ENCODE measurements at regions not wholly inside any gene's neighbourhood (a gene's known extent, or its start where the extent isn't known, plus 50 kb on each side); places are given as distances from the start of the nearest gene placed in this dataset.
A peak's percentile ranks its signal among the peaks of the same experiment; 100 is the strongest.

GRCh38 chr3:19065027-19065426 lies 83.3 kb upstream of the KCNH8 start:
- DNase-seq (ENCODE audit: low read depth): peak; percentile 14
- TF ChIP-seq CTCF (IDR thresholded peaks at IDR 0.05; ENCODE audit: insufficient read depth, low read depth, low read length, missing control alignments): peak; percentile 26
- no peak overlapping the region for H3K4me3 ChIP-seq (ENCODE audit: low read depth, low read length)

GRCh38 chr3:19063936-19064335 lies 84.4 kb upstream of the KCNH8 start:
- no peak for DNase-seq (ENCODE audit: low read depth)
- TF ChIP-seq CTCF (IDR thresholded peaks at IDR 0.05; ENCODE audit: insufficient read depth, low read depth, low read length, missing control alignments): no peak
- no peak overlapping the region for H3K4me3 ChIP-seq (ENCODE audit: low read depth, low read length)

DNA sequence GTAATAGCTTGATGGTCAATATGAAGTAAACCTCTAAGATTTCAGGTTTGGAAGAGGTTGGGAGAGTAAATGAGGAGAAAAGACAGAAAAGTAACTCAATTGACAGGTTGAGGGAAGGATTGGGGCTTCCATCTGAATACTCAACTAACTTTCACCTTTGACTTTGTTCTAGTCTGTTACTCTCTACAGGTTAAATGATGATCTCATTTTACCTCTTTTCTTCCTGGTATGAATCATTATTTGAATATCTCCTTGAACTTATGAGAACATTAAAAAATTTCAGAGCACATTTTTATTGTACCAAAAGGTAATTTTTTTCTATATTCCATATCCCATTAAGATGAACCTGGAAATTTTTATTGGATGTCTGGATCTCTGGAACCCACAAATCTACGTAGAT lies 87.9 kb upstream of the KCNH8 start:
- DNase-seq (ENCODE audit: low read depth): no peak
- no peak for TF ChIP-seq CTCF (IDR thresholded peaks at IDR 0.05; ENCODE audit: insufficient read depth, low read depth, low read length, missing control alignments)
- no peak overlapping the region for H3K4me3 ChIP-seq (ENCODE audit: low read depth, low read length)

DNA sequence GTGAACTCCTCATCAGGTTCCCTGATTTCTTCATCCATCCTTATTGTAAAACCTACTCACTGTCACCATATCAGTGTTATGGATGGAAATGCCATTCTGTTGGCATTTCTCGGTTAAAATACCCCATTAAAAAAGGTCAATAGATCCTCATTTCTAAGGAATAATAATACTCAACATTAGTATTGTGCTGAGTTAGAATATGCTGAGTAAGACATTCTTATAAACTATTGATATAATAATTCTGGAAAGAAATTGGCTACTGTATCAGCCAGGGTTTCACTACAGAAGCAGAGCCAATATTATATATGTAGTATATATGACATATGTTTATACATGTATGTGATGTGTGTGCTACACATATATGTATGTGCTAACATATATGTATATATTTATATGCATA lies 95.4 kb upstream of the KCNH8 start:
- no peak overlapping the region for H3K4me3 ChIP-seq (ENCODE audit: low read depth, low read length)
- DNase-seq (ENCODE audit: low read depth): no peak
- no peak for TF ChIP-seq CTCF (IDR thresholded peaks at IDR 0.05; ENCODE audit: insufficient read depth, low read depth, low read length, missing control alignments)

DNA sequence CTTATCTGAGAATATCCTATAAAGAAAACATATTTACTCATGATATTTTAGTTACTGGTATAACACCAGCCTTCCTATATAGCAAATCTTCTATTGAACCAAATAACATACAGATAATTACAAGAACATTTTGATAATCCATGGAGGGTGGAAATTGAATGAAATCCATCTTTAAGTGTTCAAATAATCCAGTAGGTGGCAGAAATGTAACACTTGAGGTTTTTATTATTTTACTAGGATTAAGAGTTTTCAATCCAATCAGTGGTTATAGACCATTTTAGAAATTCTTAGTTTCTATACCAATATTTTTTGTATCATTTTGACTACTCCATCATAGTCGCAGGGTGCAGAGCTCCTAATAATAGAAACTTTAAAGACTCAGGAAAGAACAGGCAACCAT lies 101.9 kb upstream of the KCNH8 start:
- H3K4me3 ChIP-seq (ENCODE audit: low read depth, low read length): no peak overlapping the region
- no peak for DNase-seq (ENCODE audit: low read depth)
- TF ChIP-seq CTCF (IDR thresholded peaks at IDR 0.05; ENCODE audit: insufficient read depth, low read depth, low read length, missing control alignments): no peak

- DNase-seq (ENCODE audit: low read depth): no peak
- no peak overlapping the region for H3K4me3 ChIP-seq (ENCODE audit: low read depth, low read length)
- peak; percentile 3 for TF ChIP-seq CTCF (IDR thresholded peaks at IDR 0.05; ENCODE audit: insufficient read depth, low read depth, low read length, missing control alignments)
Measured at GRCh38 chr3:19030522-19030839, 117.8 kb upstream of the KCNH8 start.

- no peak for DNase-seq (ENCODE audit: low read depth)
- no peak for TF ChIP-seq CTCF (IDR thresholded peaks at IDR 0.05; ENCODE audit: insufficient read depth, low read depth, low read length, missing control alignments)
- no peak overlapping the region for H3K4me3 ChIP-seq (ENCODE audit: low read depth, low read length)
Measured at GRCh38 chr3:19029837-19030521, 118.3 kb upstream of the KCNH8 start.
